ENCODE measurements at regions not wholly inside any gene's neighbourhood (a gene's known extent, or its start where the extent isn't known, plus 50 kb on each side); places are given as distances from the start of the nearest gene placed in this dataset.

DNA sequence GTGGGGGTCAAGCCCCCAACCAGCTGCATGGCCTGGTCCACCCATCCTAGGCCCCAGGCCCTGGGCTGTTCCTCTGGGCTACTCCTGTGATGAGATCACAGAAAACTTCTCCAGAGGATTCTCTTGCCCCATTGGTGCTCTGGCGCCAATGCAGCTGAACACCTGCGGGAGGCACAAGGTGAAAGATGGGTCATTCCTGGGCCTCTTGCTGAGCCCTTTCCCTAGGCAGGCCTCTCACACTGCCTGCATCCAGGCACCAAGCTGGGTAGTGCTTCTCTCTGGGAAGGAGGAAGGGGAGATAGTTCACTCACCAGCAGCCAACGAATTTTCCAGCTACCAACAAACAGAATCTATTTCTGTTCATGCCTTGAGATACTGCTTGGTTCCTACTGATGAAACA is 142.1 kb downstream of the PXDC1 start:
- TF ChIP-seq EZH2 (IDR thresholded peaks at IDR 0.05; ENCODE audit: insufficient read depth, poor library complexity, severe bottlenecking) (no peak), EZH2phosphoT487 (IDR thresholded peaks at IDR 0.05; ENCODE audit: insufficient read depth, low read depth) (no peak)

Measured in GM23248 (cell line).